SJSA1 (cell line): ENCODE measurements at regions not wholly inside any gene's neighbourhood (a gene's known extent, or its start where the extent isn't known, plus 50 kb on each side); places are given as distances from the start of the nearest gene placed in this dataset.
"Not testable (repeated sequence)": the region's sequence is repeated elsewhere in the genome, so short reads cannot be mapped to it uniquely, and the experiment has no call there.

Source experiments
- DNase-seq, 2 experiments: peaks; one replicate each; pipeline ENCODE4 v3.0.0-alpha.2; 2015 to 2020; ENCODE audit warnings: low spot score in 2 of 2, low read depth in 1 of 2
- H3K27ac ChIP-seq: fragments of 250-450 bp; sonication (Bioruptor Pico); 2 replicates; pipeline ENCODE4 v1.5.1; 2020; ENCODE audit warnings: mild to moderate bottlenecking, moderate library complexity
- H3K27me3 ChIP-seq: fragments of 250-450 bp; sonication (Bioruptor Pico); replicated peaks from 2 replicates; pipeline ENCODE4 v1.5.1; 2020; ENCODE audit warnings: mild to moderate bottlenecking, moderate library complexity
- H3K36me3 ChIP-seq: fragments of 250-450 bp; sonication (Bioruptor Pico); 2 replicates; pipeline ENCODE4 v1.5.1; 2020; ENCODE audit warnings: mild to moderate bottlenecking
- H3K4me1 ChIP-seq: fragments of 250-450 bp; sonication (Bioruptor Pico); replicated peaks from 2 replicates; pipeline ENCODE4 v1.6.1; 2021; ENCODE audit warnings: mild to moderate bottlenecking
- H3K4me3 ChIP-seq: fragments of 250-450 bp; sonication (Bioruptor Pico); 2 replicates; pipeline ENCODE4 v1.5.1; 2020; ENCODE audit warnings: mild to moderate bottlenecking
- H3K9me3 ChIP-seq: fragments of 250-450 bp; sonication (Bioruptor Pico); replicated peaks from 2 replicates; pipeline ENCODE4 v1.5.1; 2020; ENCODE audit warnings: mild to moderate bottlenecking

DNA sequence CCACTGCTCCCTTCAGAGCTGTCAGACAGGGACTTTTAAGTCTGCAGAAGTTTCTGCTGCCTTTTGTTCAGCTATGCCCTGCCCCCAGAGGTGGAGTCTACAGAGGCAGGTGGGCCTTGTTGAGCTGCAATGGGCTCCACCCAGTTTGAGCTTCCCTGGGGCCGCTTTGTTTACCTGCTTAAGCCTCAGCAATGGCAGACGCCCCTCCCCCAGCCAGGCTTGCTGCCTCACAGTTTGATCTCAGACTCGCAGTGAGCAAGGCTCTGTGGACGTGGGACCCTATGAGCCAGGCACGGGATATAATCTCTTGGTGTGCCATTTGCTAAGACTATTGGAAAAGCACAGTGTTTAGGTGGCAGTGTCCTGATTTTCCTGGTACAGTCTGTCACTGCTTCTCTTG, 104.2 kb upstream of the PTBP2 start:
- not testable (repeated sequence) for H3K27me3 ChIP-seq, H3K4me3 ChIP-seq, DNase-seq, H3K36me3 ChIP-seq, H3K4me1 ChIP-seq, H3K27ac ChIP-seq, H3K9me3 ChIP-seq

DNA sequence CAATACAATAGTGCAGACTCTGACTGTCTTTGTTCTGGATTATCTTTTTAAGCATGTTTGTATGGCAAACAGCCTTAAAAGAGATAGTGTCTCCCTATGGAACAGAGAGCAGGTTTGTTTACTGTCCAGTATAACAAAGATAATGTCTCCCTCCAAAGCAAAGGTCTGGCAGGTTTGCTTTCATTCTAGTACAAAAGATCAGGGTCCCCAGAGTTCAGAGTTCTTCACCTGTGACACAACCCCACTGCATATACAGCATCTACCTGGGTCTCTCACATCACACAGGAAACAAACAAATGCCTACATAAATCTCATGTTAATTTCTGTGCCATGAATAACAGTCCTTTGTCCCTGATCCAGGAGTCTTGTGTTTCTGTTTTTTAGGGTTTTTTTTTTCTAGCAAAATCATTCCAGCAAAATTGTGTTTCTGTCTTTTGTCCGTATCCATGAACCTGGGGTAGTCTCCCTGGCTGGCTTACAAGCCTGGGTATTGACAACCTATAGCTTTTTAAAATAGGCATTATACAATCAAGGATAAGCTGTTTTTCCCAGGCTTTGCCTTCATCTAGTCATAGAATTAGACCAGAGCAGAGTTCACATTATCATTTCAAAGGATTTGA, 89.4 kb upstream of the PTBP2 start:
- Histone ChIP-seq H3K27ac (no peak overlapping the region), H3K9me3 (no peaks in the 10 kb centered on the region), H3K36me3 (no peaks in the 10 kb centered on the region), H3K4me3 (no peak overlapping the region), H3K27me3 (no peaks in the 10 kb centered on the region), H3K4me1 (no peaks in the 10 kb centered on the region)
- no peak for DNase-seq

DNA sequence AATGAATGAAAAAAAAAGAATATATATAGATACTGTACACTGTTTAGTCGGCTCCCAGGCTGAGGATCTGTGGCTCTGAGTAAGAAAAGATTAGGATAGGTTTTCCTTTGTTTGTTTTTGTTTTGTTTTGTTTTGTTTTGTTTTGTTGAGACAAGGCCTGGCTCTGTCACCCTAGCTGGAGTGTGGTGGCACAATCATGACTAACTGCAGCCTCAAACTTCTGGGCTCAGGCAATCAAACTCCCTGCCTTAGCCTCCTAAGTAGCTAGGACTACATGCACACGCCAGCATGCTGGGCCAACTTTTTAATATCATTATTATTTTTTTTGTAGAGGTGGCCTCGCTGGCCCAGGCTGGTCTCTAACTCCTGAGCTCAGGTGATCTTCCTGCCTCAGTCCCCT, 87.9 kb upstream of the PTBP2 start:
- Histone ChIP-seq H3K9me3 (no peaks in the 10 kb centered on the region), H3K4me3 (no peak overlapping the region), H3K36me3 (no peaks in the 10 kb centered on the region), H3K27ac (no peak overlapping the region), H3K4me1 (no peaks in the 10 kb centered on the region), H3K27me3 (no peaks in the 10 kb centered on the region)
- peak in 1 of 2 experiments; percentile 9 for DNase-seq

DNA sequence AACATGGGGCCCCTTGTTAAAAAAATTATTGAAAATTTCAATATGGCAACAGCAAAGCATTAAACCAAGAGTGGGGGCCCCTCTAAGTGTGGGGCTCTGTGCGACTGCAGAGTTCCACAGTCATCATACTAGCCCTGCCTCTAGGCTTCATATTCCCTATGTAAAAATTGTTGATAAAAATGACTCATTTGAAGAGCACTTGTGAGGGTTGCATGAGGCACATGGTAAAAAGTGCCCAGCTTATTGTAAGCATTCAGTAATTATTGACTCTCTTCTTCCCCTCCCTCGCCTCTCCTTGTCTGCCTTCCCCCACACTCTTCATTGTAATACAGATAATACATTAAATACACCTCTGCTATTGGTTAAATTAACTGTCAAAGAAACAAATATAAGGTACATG, 86.7 kb upstream of the PTBP2 start:
- no peaks in the 10 kb centered on the region for H3K36me3 ChIP-seq
- no peak overlapping the region for H3K4me3 ChIP-seq
- no peaks in the 10 kb centered on the region for H3K27me3 ChIP-seq
- H3K4me1 ChIP-seq: no peaks in the 10 kb centered on the region
- no peak overlapping the region for H3K27ac ChIP-seq
- no peak for DNase-seq
- no peaks in the 10 kb centered on the region for H3K9me3 ChIP-seq

GRCh38 chr1:96641282-96641681, 80.3 kb upstream of the PTBP2 start:
- Histone ChIP-seq H3K27me3 (no peaks in the 10 kb centered on the region), H3K9me3 (no peaks in the 10 kb centered on the region), H3K27ac (no peak overlapping the region), H3K36me3 (no peaks in the 10 kb centered on the region), H3K4me1 (no peaks in the 10 kb centered on the region), H3K4me3 (no peak overlapping the region)
- DNase-seq: no peak

GRCh38 chr1:96643519-96643918, 78.1 kb upstream of the PTBP2 start:
- Histone ChIP-seq H3K27ac (no peak overlapping the region), H3K27me3 (0 out of 2 replicates have a peak, but pooled peaks cover 2% of the 10 kb centered on the region), H3K4me3 (no peak overlapping the region), H3K4me1 (no peaks in the 10 kb centered on the region), H3K36me3 (no peaks in the 10 kb centered on the region), H3K9me3 (no peaks in the 10 kb centered on the region)
- no peak for DNase-seq

- Histone ChIP-seq H3K27ac (no peak overlapping the region), H3K9me3 (no peaks in the 10 kb centered on the region), H3K4me3 (no peak overlapping the region), H3K36me3 (no peaks in the 10 kb centered on the region), H3K27me3 (0 out of 2 replicates have a peak, but pooled peaks cover 2% of the 10 kb centered on the region), H3K4me1 (no peaks in the 10 kb centered on the region)
- DNase-seq: no peak
These were observed 72.3 kb upstream of the PTBP2 start for GRCh38 chr1:96649301-96649700.

DNA sequence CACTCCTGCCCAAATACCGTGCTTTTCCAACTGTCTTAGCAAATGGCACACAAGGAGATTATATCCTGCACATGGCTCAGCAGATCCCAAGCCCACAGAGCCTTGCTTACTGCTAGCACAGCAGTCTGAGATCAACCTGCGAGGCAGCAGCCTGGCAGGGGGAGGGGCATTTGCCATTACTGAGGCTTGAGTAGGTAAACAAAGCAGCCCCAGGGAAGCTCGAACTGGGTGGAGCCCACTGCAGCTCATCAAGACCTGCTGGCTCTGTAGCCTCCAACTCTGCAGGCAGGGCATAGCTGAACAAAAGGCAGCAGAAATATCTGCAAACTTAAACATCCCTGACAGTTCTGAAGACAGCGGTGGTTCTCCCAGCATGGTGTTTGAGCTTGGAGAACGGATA, 70.1 kb upstream of the PTBP2 start:
- H3K4me1 ChIP-seq: no peaks in the 10 kb centered on the region
- H3K36me3 ChIP-seq: no peaks in the 10 kb centered on the region
- no peak overlapping the region for H3K4me3 ChIP-seq
- H3K27me3 ChIP-seq: 0 out of 2 replicates have a peak, but pooled peaks cover 2% of the 10 kb centered on the region
- H3K27ac ChIP-seq: no peak overlapping the region
- no peak for DNase-seq
- H3K9me3 ChIP-seq: no peaks in the 10 kb centered on the region

- DNase-seq: no peak
- Histone ChIP-seq H3K4me1 (no peaks in the 10 kb centered on the region), H3K9me3 (no peaks in the 10 kb centered on the region), H3K27ac (no peak overlapping the region), H3K36me3 (no peaks in the 10 kb centered on the region), H3K4me3 (no peak overlapping the region), H3K27me3 (no peaks in the 10 kb centered on the region)
These were observed 61.5 kb upstream of the PTBP2 start for GRCh38 chr1:96660051-96660450.

DNA sequence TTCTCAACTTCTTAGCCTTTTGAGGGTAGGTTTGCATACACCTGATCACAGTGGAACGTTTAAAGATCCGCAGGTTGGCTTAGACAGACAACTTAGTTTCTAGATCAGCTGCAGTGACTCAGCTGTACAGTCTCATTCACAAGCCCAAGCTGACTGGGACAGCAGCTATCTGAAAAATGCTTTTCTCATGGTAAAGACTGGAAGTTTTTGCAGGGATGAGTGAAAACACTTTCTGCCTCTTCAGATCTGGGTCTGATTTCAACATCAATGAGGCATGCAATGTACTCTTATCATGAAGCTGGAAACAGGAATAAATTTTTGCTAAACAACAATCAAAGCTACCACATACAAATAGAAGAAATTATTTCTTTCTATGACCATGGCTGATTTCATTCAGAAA, 61.1 kb upstream of the PTBP2 start:
- DNase-seq: no peak

More for the DNA sequence above, 61.1 kb upstream of the PTBP2 start:
- H3K27ac ChIP-seq: no peak overlapping the region
- no peaks in the 10 kb centered on the region for H3K36me3 ChIP-seq
- no peaks in the 10 kb centered on the region for H3K9me3 ChIP-seq
- no peak overlapping the region for H3K4me3 ChIP-seq
- no peaks in the 10 kb centered on the region for H3K4me1 ChIP-seq
- H3K27me3 ChIP-seq: no peaks in the 10 kb centered on the region
